ENCODE measurements at regions not wholly inside any gene's neighbourhood (a gene's known extent, or its start where the extent isn't known, plus 50 kb on each side); places are given as distances from the start of the nearest gene placed in this dataset.

- no peak for DNase-seq
These were observed 1540.0 kb upstream of the PABPC4L start for GRCh38 chr4:135741583-135741982.

DNA sequence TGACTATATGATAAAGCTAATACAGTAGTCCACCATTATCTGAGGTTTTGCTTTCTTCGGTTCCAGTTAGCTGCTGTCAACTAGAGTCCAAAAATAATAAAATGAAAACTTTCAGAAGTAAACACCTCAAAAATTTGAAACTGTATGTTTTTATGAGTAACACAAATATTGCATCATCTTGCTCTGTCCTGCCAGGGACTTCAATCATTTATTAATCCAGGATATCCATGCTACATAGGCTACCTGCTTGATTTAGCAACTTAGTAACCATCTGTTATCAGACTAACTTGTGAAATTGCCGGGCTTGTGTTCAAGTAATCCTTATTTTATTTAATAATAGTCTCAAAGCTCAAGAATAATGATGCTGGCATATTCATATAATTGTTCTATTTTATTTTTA is 1537.8 kb upstream of the PABPC4L start:
- DNase-seq = no peak

- DNase-seq = no peak
These were observed 1533.9 kb upstream of the PABPC4L start for GRCh38 chr4:135735512-135735911.

- DNase-seq = no peak
These were observed 1530.9 kb upstream of the PABPC4L start for GRCh38 chr4:135732448-135732847.

DNA sequence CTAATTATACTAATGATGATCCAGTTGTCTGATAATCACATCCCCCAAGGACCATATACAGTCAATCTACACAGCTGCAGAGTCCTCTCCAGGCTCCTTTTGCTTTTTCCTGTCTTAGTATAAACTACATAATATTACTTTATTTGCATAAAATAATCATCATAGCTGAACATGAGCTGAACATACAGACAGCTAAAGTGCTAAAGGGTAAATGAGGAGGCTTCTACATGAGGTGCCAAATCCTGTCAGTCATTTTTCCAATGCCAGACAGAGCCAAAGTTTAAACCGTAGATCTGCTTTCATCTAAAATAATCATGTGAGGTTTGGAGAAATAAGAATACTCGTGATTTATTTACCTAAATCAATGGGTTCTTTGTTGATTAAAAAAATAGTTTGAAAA is 1530.1 kb upstream of the PABPC4L start:
- DNase-seq = no peak

DNA sequence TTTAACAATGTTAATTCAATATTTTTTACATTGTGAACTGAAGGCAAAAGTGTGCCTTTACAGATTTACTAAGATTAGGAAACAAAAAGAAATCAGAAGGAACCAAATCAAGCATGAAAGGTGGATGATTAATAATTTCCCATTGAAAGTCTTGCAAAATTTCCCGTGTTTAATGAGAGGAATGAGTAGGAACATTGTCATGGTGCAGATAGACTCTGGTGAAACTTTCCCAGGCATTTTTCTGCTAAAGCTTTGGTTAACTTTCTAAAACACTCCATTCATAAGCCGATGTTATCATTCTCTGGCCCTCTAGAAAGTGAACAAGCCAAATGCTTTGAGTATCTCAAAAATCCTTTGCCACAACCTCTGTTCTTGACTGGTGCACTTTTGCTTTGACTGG is 1522.8 kb upstream of the PABPC4L start:
- no peak for DNase-seq

DNA sequence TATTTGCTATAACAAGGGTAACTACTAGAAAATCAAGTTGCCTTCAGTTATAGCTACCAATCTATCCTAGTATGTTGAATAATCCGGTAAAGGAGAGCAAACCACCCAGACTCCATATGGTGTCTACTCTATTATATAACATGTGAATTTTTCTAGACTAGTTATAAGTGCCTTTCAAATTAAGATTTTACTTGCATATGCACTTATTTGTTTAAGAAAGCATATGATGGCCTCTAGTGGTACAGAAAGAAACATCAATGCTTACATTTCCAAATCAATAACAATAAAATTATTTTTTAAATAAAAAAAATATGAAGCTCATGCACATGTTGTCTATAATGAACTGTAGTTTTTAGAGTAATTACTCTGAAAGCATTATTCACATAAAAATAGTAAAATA is 1516.4 kb upstream of the PABPC4L start:
- no peak for DNase-seq

GRCh38 chr4:135705343-135705742 is 1503.8 kb upstream of the PABPC4L start:
- DNase-seq = no peak

- DNase-seq = no peak
These were observed 1492.5 kb upstream of the PABPC4L start for GRCh38 chr4:135694066-135694465.

DNA sequence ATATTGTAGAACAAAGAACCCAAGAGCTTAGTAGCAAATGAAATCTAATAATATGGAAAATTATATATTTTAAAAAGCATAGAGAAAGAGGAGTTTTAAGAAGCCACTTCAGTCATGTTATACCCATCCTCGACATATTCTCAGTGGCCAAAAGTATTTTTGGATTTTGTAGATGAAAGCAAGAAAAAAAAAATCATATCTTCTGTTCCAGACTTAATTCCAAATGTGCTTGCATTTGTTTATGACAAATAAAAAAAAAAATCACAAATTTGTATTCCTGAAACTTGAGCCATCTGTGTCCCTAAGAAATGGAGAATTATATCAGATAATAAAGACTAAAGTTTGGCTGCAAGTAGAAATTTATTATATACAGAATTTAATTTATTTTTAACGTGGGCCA is 1482.4 kb upstream of the PABPC4L start:
- DNase-seq = no peak

- DNase-seq = no peak
These were observed 1470.6 kb upstream of the PABPC4L start for GRCh38 chr4:135672202-135672601.

DNA sequence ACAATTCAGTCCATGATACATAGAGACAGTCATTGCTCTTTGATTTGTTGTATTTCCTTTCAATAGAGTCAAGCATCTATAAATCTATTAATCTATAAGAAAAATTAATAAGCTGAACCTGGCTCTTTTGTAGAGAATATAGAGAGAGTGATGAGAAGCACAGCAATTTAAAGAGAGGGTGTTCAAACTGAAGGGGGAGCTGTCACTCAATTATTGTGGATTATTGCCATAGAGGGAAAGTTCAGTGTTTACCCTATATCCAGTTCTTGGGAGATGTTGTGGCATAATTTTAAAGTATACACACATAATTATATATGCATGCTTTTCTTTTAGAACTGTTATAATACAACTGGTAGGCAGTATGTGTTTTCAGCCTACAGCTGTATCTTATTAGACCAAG is 1469.0 kb upstream of the PABPC4L start:
- DNase-seq = no peak

Measured in GF-D8 (cell line).